NCI-H748 treated with DMSO at 0.1 percent for 48 hours (cell line): ENCODE measurements at regions not wholly inside any gene's neighbourhood (a gene's known extent, or its start where the extent isn't known, plus 50 kb on each side); places are given as distances from the start of the nearest gene placed in this dataset.
"Not testable (repeated sequence)": the region's sequence is repeated elsewhere in the genome, so short reads cannot be mapped to it uniquely, and the experiment has no call there.

Experiments used
- DNase-seq: peaks from one replicate; lab custom pipeline; 2025; lab: John Stamatoyannopoulos, UW

DNA sequence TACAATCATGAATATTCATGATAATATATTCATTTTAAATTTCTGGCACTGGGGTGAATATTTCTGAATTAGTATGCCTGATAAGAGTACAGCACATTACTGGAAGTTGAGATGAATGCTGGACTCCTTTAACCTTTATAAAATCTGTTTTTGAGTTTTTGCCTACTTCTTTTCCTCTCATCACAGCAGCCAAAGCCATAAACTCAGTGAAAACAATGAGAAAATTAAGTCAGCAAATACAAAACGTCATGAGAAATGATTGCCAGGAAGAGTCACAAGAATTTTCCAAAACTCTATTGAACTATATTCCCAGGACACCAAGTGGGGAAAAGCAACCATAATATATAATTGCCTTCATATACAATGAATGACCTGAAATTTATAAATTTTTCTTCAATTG is 837.6 kb downstream of the TBC1D32 start:
- DNase-seq: no peak

- no peak for DNase-seq
Observed at GRCh38 chr6:120493505-120493904, 840.8 kb downstream of the TBC1D32 start.

GRCh38 chr6:120489941-120490340 is 844.3 kb downstream of the TBC1D32 start:
- no peak for DNase-seq

DNA sequence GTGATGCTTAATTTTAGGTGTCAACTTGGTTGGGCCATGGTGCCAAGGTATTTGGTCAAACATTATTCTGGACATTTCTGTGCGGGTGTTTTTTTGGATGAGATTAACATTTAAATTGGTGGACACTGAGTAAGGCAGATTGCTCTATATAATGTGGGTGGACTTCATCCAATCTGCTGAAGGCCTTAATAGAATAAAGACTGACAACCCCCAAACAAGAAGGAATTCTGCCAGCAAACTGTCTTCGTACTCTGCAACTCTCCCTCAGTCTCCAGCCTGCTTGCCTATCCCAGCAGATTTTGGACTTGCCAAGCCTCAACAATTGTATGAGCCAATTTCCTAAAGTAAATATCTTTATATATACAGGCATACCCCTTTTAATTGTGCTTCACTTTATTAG is 850.1 kb downstream of the TBC1D32 start:
- DNase-seq: no peak

- no peak for DNase-seq
Observed at GRCh38 chr6:120478650-120479049, 855.6 kb downstream of the TBC1D32 start.

DNA sequence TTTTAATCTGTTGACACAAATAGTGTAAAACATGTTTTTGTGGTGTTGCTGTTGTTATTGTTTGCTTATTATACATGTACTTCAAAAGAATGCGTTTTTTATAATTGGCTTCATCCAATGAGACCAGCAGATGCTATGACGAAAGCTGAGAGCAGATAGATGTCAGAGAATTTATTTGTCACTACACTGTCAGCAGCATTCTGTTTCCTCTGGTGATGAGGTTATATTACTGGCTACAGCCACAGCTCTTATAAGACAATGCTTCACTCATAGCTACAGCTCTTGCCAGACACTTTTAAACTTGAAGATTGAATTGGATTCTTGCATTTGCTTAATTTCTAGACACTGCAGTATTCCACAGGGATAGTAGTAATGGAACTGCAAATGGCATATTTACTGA is 860.5 kb downstream of the TBC1D32 start:
- DNase-seq: no peak

DNA sequence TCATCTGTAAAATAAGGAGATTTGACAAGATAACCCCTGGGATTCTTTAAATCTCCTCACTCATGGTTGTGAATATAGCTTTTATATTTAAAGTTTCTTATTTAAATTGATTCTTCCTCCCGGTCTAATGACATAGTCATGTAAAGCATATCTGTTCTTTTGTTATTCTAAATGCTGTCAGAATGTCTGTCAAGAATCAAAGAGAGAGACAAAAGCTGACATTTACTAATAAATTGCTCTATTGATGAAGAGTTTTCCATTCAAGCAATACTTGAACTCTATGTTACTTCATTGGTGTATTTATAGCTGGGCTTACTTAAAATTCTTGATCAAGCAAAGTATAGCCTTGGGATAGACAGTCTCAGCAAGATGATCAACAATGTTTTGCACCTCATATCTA is 865.8 kb downstream of the TBC1D32 start:
- DNase-seq: no peak

GRCh38 chr6:120451508-120451907 is 882.8 kb downstream of the TBC1D32 start:
- no peak for DNase-seq

GRCh38 chr6:120447605-120448004 is 886.7 kb downstream of the TBC1D32 start:
- DNase-seq: no peak

DNA sequence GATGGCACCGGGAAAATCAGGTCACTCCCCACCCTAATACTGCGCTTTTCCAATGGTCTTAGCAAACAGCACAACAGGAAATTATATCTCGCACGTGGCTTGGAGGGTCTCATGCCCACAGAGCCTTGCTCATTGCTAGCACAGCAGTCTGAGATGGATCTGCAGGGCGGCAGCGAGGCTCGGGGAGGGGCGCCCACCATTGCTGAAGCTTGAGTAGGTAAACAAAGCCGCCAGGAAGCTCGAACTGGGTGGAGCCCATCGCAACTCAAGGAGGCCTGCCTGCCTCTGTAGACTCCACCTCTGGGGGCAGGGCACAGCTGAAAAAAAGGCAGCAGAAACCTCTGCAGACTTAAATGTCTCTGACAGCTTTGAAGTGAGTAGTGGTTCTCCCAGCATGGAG is 901.4 kb downstream of the TBC1D32 start:
- not testable (repeated sequence) for DNase-seq

- DNase-seq: no peak
Observed at GRCh38 chr6:120431841-120432240, 902.4 kb downstream of the TBC1D32 start.

GRCh38 chr6:120411394-120411793 is 922.9 kb downstream of the TBC1D32 start:
- DNase-seq: no peak

DNA sequence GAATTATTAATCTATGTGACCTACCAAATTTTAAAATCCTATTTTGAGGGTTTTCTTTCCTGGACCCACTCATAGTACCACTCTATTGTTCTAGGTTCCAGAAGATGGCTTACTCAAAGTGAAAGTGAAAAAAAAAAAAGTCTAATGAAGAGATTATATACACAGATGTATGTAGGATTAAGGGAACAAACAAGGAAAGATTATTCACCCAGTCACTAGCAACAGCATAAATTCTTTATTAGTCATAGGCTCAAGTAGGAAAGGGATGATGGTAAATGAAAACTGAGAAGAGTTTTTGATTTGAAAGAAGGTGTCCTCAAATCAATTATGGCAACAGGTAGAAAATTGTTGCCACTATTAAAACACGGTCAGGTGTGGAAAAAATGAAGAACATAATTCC is 923.7 kb downstream of the TBC1D32 start:
- DNase-seq: no peak

GRCh38 chr6:120407696-120408095 is 926.6 kb downstream of the TBC1D32 start:
- DNase-seq: no peak

DNA sequence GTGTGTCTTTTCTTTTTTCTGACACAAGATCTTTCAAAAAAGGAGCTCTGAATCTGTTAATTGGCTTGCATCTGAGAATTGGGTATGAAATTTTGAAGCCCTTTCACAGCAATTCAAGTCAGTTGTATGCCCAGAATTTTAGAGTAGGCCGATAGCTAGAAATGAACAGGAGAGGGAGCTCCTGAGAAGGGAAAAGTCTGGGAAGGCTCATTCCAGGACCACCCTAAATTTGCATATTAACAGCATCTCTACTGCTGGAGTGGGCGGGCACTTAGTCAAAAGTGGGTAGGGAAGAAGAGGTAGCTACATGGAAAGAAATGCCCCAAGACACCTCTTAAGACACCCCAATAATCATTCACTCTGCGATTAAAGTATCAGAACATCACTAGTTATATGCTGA is 928.3 kb downstream of the TBC1D32 start:
- DNase-seq: no peak

- no peak for DNase-seq
Observed at GRCh38 chr6:120395784-120396183, 938.5 kb downstream of the TBC1D32 start.

- DNase-seq: no peak
Observed at GRCh38 chr6:120395330-120395729, 939.0 kb downstream of the TBC1D32 start.

- DNase-seq: no peak
Observed at GRCh38 chr6:120392941-120393340, 941.3 kb downstream of the TBC1D32 start.

DNA sequence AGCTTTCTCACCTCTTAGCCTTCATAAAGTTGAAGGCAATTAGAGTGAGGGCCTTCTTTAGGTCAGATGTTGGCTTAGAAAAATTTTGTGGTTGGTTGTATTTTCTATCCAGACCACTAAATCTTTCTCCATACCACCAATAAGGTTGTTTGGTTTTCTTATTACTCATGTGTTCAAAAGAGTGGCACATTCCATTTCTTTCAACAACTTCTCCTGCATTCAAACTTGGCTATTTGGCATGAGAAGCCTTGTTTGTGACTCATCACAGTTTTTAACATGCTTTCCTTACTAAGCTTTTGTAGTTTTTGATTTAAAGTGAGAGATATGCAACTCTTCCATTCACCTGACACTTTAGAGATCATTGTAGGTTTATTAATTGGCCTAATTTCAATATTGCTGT is 949.6 kb downstream of the TBC1D32 start:
- DNase-seq: no peak

DNA sequence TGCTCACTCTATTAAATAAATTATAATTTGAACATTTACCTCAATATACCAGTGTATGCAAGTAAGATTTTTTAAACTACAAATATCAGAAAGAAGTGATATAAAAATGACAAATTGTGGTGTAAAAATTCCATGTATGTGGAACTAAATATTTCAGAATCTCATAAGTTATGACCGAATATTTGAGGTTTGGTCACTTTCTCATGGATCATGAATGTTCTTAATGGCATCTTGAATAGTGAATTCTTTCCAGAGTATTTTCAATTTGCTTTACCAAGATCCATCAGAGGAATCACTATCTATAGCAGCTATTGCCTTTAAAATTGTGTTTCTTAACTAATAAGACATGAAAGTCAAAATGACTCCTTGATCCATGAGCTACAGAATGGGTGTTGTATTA is 950.6 kb downstream of the TBC1D32 start:
- no peak for DNase-seq

DNA sequence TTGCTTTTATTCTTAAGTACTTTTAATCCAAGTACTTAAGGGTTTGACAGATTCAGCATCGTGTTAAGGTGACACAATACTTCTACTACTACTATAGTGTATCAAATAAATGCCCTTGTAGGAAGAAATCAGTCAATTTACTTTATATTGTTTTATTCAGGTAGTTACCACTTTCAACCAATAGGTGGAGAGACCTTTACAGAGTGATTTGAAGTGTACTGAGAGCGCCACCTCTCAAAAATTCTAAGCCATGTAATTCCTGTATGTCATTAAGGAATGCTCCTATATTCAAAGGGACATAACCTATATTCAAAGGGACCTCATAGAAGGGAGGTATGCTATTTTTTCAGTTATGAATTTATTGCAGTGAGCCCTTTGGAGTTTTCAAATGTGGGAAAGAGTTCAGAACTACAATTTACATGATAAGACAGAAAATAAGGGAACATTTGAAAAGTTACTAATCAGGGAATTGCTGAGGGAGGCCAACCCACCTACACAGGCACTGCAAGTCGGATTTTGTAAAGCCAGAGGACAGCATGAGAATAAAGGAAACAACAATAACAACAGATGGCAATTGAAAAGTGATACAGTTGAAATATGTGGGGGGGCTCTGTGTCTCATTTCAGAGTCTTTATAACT is 955.6 kb downstream of the TBC1D32 start:
- peak; percentile 8 for DNase-seq

DNA sequence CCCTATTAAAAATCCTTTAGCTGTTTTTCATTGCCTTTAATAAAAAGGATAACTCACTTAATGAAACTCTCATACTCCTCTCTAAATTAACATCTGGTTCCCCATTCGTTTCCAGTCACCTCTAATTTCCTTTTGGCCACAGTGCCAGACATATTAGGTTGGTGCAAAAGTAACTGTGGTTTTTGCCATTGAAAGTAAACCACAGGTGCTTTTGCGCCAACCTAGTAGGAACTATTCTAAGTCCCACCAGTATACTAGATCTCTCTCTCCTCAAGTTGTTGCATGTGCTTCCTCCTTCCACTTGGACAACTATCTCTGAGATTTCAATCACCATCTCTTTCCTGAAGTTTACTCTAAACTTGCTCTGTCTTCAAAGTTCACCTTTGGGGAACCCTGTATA is 961.1 kb downstream of the TBC1D32 start:
- DNase-seq: no peak

GRCh38 chr6:120363429-120363828 is 970.9 kb downstream of the TBC1D32 start:
- no peak for DNase-seq

DNA sequence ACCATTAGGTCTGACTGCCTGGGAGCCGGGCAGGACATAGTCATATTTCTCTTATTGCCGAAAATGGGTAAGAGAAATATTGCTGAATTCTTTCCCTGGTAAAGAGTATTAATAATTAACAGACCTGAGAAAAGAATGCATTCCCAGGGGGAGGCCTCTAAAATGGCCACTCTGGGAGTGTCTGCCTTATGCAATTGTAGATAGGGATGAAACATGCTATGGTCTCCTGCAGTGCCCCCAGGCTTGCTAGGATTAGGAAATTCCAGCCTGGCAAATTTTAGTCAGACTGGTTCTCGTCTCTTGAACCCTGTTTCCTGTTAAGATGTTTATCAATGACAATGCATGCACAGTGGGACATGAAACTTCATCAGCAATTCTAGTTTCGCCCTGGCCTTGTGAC is 975.7 kb downstream of the TBC1D32 start:
- not testable (repeated sequence) for DNase-seq

DNA sequence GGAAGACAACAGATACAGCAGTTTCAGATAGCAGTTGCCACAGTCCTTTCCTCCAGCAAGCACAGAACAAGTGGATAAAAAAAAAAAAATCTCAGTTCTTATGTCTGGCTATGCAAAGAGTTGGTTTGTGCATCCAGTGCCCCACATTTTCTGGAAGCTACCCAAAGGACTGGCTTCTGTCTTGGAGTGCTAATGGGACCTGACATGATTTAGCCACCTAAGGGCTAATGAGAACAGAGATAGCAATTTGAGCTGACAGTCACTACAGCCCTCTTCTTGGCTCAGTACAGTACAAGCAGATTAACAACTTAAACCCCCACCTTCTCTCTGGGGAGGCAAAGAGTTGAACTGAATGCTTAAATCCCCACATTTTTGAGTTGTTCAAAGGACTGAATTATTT is 976.8 kb downstream of the TBC1D32 start:
- no peak for DNase-seq
